ENCODE measurements at regions not wholly inside any gene's neighbourhood (a gene's known extent, or its start where the extent isn't known, plus 50 kb on each side); places are given as distances from the start of the nearest gene placed in this dataset.

DNA sequence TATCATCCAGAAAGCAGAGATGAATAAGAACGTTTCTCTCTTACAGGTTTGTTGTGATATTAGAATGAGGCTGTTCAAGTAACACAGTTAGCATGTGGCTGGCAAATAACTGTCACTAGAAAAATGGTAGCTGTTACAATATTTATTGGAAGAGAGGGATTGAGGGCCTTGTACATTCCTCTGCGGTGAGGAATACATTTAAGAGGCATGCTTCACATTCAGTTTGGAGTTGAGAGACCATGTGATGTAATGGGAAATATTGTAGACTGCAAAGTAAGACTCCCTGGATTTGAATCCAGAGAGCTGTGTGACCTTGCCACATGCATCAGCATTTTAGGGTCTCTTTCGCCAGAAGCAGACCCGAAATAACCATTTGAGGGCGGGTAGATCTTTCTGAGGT is 104.8 kb upstream of the KIT start:
- TF ChIP-seq, protein P1, sequence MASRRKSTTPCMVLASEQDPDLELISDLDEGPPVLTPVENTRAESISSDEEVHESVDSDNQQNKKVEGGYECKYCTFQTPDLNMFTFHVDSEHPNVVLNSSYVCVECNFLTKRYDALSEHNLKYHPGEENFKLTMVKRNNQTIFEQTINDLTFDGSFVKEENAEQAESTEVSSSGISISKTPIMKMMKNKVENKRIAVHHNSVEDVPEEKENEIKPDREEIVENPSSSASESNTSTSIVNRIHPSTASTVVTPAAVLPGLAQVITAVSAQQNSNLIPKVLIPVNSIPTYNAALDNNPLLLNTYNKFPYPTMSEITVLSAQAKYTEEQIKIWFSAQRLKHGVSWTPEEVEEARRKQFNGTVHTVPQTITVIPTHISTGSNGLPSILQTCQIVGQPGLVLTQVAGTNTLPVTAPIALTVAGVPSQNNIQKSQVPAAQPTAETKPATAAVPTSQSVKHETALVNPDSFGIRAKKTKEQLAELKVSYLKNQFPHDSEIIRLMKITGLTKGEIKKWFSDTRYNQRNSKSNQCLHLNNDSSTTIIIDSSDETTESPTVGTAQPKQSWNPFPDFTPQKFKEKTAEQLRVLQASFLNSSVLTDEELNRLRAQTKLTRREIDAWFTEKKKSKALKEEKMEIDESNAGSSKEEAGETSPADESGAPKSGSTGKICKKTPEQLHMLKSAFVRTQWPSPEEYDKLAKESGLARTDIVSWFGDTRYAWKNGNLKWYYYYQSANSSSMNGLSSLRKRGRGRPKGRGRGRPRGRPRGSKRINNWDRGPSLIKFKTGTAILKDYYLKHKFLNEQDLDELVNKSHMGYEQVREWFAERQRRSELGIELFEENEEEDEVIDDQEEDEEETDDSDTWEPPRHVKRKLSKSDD (CRISPR knock-in tag; IDR thresholded peaks at IDR 0.05; ENCODE audit: low read depth): no peak
- TF ChIP-seq HNRNPLL (IDR thresholded peaks at IDR 0.05; ENCODE audit: low read depth, low read length, poor library complexity, severe bottlenecking): no peak
- no peak for TF ChIP-seq HMG20A (CRISPR knock-in tag; IDR thresholded peaks at IDR 0.05; ENCODE audit: borderline replicate concordance)
- no peak for TF ChIP-seq GLI4 (CRISPR knock-in tag; IDR thresholded peaks at IDR 0.05; ENCODE audit: borderline replicate concordance)
- TF ChIP-seq ZNF850 (CRISPR knock-in tag; conservative IDR thresholded peaks at IDR 0.05): no peak
- TF ChIP-seq, protein P2, sequence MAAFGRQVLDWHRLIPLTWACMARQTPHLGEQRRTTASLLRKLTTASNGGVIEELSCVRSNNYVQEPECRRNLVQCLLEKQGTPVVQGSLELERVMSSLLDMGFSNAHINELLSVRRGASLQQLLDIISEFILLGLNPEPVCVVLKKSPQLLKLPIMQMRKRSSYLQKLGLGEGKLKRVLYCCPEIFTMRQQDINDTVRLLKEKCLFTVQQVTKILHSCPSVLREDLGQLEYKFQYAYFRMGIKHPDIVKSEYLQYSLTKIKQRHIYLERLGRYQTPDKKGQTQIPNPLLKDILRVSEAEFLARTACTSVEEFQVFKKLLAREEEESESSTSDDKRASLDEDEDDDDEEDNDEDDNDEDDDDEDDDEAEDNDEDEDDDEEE (CRISPR knock-in tag; IDR thresholded peaks at IDR 0.05): no peak
- TF ChIP-seq ZNF121 (CRISPR knock-in tag; IDR thresholded peaks at IDR 0.05): no peak
- no peak for TF ChIP-seq ZC3H13 (CRISPR knock-in tag; IDR thresholded peaks at IDR 0.05)
- TF ChIP-seq HOXA7 (CRISPR knock-in tag; IDR thresholded peaks at IDR 0.05): no peak
- TF ChIP-seq MIER2 (CRISPR knock-in tag; IDR thresholded peaks at IDR 0.05): no peak
- TF ChIP-seq IRX3 (CRISPR knock-in tag; IDR thresholded peaks at IDR 0.05; ENCODE audit: borderline replicate concordance, low read depth): no peak
- TF ChIP-seq, protein P3, sequence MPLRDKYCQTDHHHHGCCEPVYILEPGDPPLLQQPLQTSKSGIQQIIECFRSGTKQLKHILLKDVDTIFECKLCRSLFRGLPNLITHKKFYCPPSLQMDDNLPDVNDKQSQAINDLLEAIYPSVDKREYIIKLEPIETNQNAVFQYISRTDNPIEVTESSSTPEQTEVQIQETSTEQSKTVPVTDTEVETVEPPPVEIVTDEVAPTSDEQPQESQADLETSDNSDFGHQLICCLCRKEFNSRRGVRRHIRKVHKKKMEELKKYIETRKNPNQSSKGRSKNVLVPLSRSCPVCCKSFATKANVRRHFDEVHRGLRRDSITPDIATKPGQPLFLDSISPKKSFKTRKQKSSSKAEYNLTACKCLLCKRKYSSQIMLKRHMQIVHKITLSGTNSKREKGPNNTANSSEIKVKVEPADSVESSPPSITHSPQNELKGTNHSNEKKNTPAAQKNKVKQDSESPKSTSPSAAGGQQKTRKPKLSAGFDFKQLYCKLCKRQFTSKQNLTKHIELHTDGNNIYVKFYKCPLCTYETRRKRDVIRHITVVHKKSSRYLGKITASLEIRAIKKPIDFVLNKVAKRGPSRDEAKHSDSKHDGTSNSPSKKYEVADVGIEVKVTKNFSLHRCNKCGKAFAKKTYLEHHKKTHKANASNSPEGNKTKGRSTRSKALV (CRISPR knock-in tag; IDR thresholded peaks at IDR 0.05): no peak
- TF ChIP-seq SMAD9 (CRISPR knock-in tag; IDR thresholded peaks at IDR 0.05): no peak
- no peak for TF ChIP-seq ZSCAN21 (CRISPR knock-in tag; IDR thresholded peaks at IDR 0.05; ENCODE audit: borderline replicate concordance)
- TF ChIP-seq, protein P4, sequence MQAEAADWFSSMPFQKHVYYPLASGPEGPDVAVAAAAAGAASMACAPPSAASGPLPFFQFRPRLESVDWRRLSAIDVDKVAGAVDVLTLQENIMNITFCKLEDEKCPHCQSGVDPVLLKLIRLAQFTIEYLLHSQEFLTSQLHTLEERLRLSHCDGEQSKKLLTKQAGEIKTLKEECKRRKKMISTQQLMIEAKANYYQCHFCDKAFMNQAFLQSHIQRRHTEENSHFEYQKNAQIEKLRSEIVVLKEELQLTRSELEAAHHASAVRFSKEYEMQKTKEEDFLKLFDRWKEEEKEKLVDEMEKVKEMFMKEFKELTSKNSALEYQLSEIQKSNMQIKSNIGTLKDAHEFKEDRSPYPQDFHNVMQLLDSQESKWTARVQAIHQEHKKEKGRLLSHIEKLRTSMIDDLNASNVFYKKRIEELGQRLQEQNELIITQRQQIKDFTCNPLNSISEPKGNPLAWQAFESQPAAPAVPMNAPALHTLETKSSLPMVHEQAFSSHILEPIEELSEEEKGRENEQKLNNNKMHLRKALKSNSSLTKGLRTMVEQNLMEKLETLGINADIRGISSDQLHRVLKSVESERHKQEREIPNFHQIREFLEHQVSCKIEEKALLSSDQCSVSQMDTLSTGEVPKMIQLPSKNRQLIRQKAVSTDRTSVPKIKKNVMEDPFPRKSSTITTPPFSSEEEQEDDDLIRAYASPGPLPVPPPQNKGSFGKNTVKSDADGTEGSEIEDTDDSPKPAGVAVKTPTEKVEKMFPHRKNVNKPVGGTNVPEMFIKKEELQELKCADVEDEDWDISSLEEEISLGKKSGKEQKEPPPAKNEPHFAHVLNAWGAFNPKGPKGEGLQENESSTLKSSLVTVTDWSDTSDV (CRISPR knock-in tag; IDR thresholded peaks at IDR 0.05): no peak
- TF ChIP-seq ZFP36 (IDR thresholded peaks at IDR 0.05; ENCODE audit: borderline replicate concordance, low read depth, low read length, partially characterized antibody): no peak
- Histone ChIP-seq H3K9me3 (ENCODE audit: low read length) (no peaks in the 10 kb centered on the region), H4K20me1 (ENCODE audit: insufficient read depth, low read length) (no peaks in the 10 kb centered on the region), H3K36me3 (replicated peaks in 1 of 2; ENCODE audit: control insufficient read depth in 1 of 2, insufficient read depth in 2 of 2, low read length in 2 of 2) (no peaks in the 10 kb centered on the region), H3K9ac (ENCODE audit: insufficient read depth, low read depth, low read length) (no peak overlapping the region), H3K4me2 (ENCODE audit: low read depth, low read length) (no peak overlapping the region), H3K27ac (ENCODE audit: extremely low read length, insufficient read depth, low read length) (no peak overlapping the region), H3K4me3 (replicated peaks in 1 of 3; ENCODE audit: insufficient read depth in 1 of 3, low read depth in 2 of 3, low read length in 3 of 3) (no peak overlapping the region), H3K79me2 (ENCODE audit: insufficient read depth, low read length) (no peaks in the 10 kb centered on the region), H3K4me1 (ENCODE audit: insufficient read depth, low read length) (peaks cover 1% of the 10 kb centered on the region; the same call in 1 of the 2 replicates), H2AFZ (ENCODE audit: low read length) (no peak overlapping the region), H3K27me3 (ENCODE audit: control insufficient read depth in 1 of 2, insufficient read depth in 2 of 2, low read length in 2 of 2) (0 out of 5 replicates have a peak, but pooled peaks cover 0 to 7% of the 10 kb centered on the region in 2 experiments)
- 3% methylated on average over 5 of the region's 5 CpGs for WGBS (ENCODE audit: low lambda C conversion rate)
- in situ Hi-C loops (cut with HindIII; ENCODE audit: extremely low pct_ligation_motif_present, low pct_unique_long_range_greater_than_20kb): no loop called here
- no TSS peak for BruUV-seq (replicated peaks)
- FAIRE-seq: no peak
- intact Hi-C loops (cut with micrococcal nuclease; ENCODE audit: unreplicated experiment): no loop called here
- ChIA-PET POLR2A (no interaction called here), CTCF (ENCODE audit: low intra/inter-chr PET ratio, low total read pairs) (no interaction called here)
- DNase-seq (ENCODE audit: low spot score): no peak
- no peak for ATAC-seq
